SK-N-SH (cell line): ENCODE measurements at regions not wholly inside any gene's neighbourhood (a gene's known extent, or its start where the extent isn't known, plus 50 kb on each side); places are given as distances from the start of the nearest gene placed in this dataset.

Source experiments
- CTCF ChIA-PET: fragments of 300-600, 350-600 bp; formaldehyde crosslinking; extraction: SDS; loops from one replicate; lab custom pipeline; 2021; lab: Yijun Ruan, JAX
- POLR2A ChIA-PET: fragments of 350-600 bp; sonication (Branson Sonifier 250); formaldehyde crosslinking; extraction: SDS; loops from one replicate; lab custom pipeline; 2020; ENCODE audit warnings: antibody characterized with exemption, inconsistent platforms; lab: Yijun Ruan, JAX
- DNase-seq: peaks from one replicate; pipeline ENCODE4 v3.0.0; 2012
- H2AFZ ChIP-seq: fragments of 200-600 bp; sonication (generic); 2 replicates; pipeline ENCODE4 v1.8.1; 2016; ENCODE audit warnings: antibody characterized with exemption, mild to moderate bottlenecking, low read depth
- H3F3A ChIP-seq: fragments of 200-600 bp; sonication (generic); replicated peaks from 2 replicates; pipeline ENCODE3; 2016; ENCODE audit warnings: antibody characterized with exemption, mild to moderate bottlenecking; ENCODE audit not compliant: insufficient read depth
- H3K27ac ChIP-seq, 2 experiments: fragments of 200-500 bp in 1 of 2; fragments of 200-600 bp in 1 of 2; sonication (Bioruptor generic) in 1 of 2; sonication (generic), shearing (Covaris generic) in 1 of 2; 2 replicates each; pipeline versions ENCODE4 v1.5.1 to v1.6.1; 2014 to 2016; ENCODE audit warnings: low read depth in 2 of 2, inconsistent platforms in 1 of 2, low read length in 1 of 2, mild to moderate bottlenecking in 1 of 2, mixed read lengths in 1 of 2
- H3K27me3 ChIP-seq: fragments of 200-600 bp; sonication (generic), shearing (Covaris generic); 2 replicates; pipeline ENCODE4 v1.6.1; 2016; ENCODE audit warnings: mixed run types; ENCODE audit not compliant: insufficient read depth
- H3K36me3 ChIP-seq, 2 experiments: fragments of 200-500 bp in 1 of 2; fragments of 200-600 bp in 1 of 2; sonication (Bioruptor generic) in 1 of 2; sonication (generic) in 1 of 2; replicated peaks in 1 of 2; 2 replicates each; pipeline versions ENCODE3 to v1.5.1; 2014 to 2016; ENCODE audit warnings: low read length in 1 of 2, mild to moderate bottlenecking in 1 of 2; ENCODE audit not compliant: insufficient read depth in 2 of 2, control insufficient read depth in 1 of 2
- H3K4me1 ChIP-seq, 2 experiments: fragments of 200-500 bp in 1 of 2; fragments of 200-600 bp in 1 of 2; sonication (Bioruptor generic) in 1 of 2; sonication (generic), shearing (Covaris generic) in 1 of 2; 2 replicates each; pipeline versions ENCODE4 v1.5.1 to v1.6.1; 2014 to 2016; ENCODE audit warnings: low read depth in 1 of 2, low read length in 1 of 2, mixed run types in 1 of 2; ENCODE audit not compliant: insufficient read depth in 2 of 2, control insufficient read depth in 1 of 2
- H3K4me2 ChIP-seq: fragments of 200-600 bp; sonication (generic), shearing (Covaris generic); 2 replicates; pipeline ENCODE4 v1.6.1; 2017; ENCODE audit warnings: mixed run types
- H3K4me3 ChIP-seq, 2 experiments: fragments of 200-500 bp in 1 of 2; fragments of 200-600 bp in 1 of 2; sonication (Bioruptor generic) in 1 of 2; sonication (generic), shearing (Covaris generic) in 1 of 2; 2 replicates each; pipeline versions ENCODE4 v1.5.1 to v1.8.1; 2014 to 2016; ENCODE audit warnings: low read depth in 2 of 2, inconsistent platforms in 1 of 2, low read length in 1 of 2, mild to moderate bottlenecking in 1 of 2, mixed read lengths in 1 of 2, moderate library complexity in 1 of 2
- H3K79me2 ChIP-seq: fragments of 200-600 bp; sonication (generic); 2 replicates; pipeline ENCODE4 v1.8.1; 2017; ENCODE audit warnings: mild to moderate bottlenecking; ENCODE audit not compliant: insufficient read depth
- H3K9ac ChIP-seq: fragments of 200-600 bp; sonication (generic); 2 replicates; pipeline ENCODE4 v1.6.1; 2017; ENCODE audit warnings: mixed run types
- H3K9me2 ChIP-seq: fragments of 200-600 bp; sonication (generic); 2 replicates; pipeline ENCODE4 v1.6.1; 2017; ENCODE audit warnings: mixed run types
- H3K9me3 ChIP-seq: fragments of 200-600 bp; sonication (generic); 2 replicates; pipeline ENCODE4 v1.6.1; 2017; ENCODE audit warnings: mixed run types, mild to moderate bottlenecking, moderate library complexity
- H4K20me1 ChIP-seq: fragments of 200-600 bp; sonication (generic); 2 replicates; pipeline ENCODE4 v1.6.1; 2017; ENCODE audit warnings: mild to moderate bottlenecking, mixed run types; ENCODE audit not compliant: insufficient read depth
- CHD2 ChIP-seq: fragments of 150-350 bp; IDR thresholded peaks from 2 replicates; pipeline ENCODE4 v1.6.1; 2018; ENCODE audit warnings: low read length; ENCODE audit not compliant: partially characterized antibody
- EP300 ChIP-seq, 2 experiments: IDR thresholded peaks; 2 replicates each; pipeline versions ENCODE4 v1.4.0 to v1.6.1; 2012; ENCODE audit warnings: borderline replicate concordance in 1 of 2, low read depth in 1 of 2, low read length in 1 of 2
- FOXM1 ChIP-seq: IDR thresholded peaks from 2 replicates; pipeline ENCODE4 v1.4.0; 2012; ENCODE audit warnings: low read depth, mild to moderate bottlenecking
- GABPA ChIP-seq: IDR thresholded peaks from 2 replicates; pipeline ENCODE4 v1.4.0; 2012; ENCODE audit warnings: low read depth, mild to moderate bottlenecking
- GATA2 ChIP-seq: sonication (generic); formaldehyde crosslinking; IDR thresholded peaks from 2 replicates; pipeline ENCODE4 v1.5.0; 2020; ENCODE audit warnings: mild to moderate bottlenecking, missing genetic modification reagents
- MEF2A ChIP-seq: IDR thresholded peaks from 2 replicates; pipeline ENCODE4 v1.4.0; 2012; ENCODE audit warnings: low read depth, borderline replicate concordance
- MXI1 ChIP-seq: IDR thresholded peaks from 2 replicates; pipeline ENCODE4 v1.6.1; 2012; ENCODE audit warnings: mild to moderate bottlenecking, low read depth, low read length, improper control_type of control experiment
- NFIC ChIP-seq: IDR thresholded peaks from 2 replicates; pipeline ENCODE4 v1.4.0; 2012; ENCODE audit warnings: borderline replicate concordance
- NRF1 ChIP-seq: IDR thresholded peaks from 2 replicates; pipeline ENCODE4 v1.6.1; 2012; ENCODE audit warnings: low read depth, mild to moderate bottlenecking, low read length
- PBX3 ChIP-seq: IDR thresholded peaks from 2 replicates; pipeline ENCODE4; 2012
- POLR2AphosphoS5 ChIP-seq: IDR thresholded peaks from 2 replicates; pipeline ENCODE4 v1.6.1; 2012; ENCODE audit warnings: low read depth, low read length
- RCOR1 ChIP-seq: fragments of 150-350 bp; IDR thresholded peaks from 2 replicates; pipeline ENCODE4 v1.6.1; 2017; ENCODE audit warnings: antibody characterized with exemption, low read length
- REST ChIP-seq: IDR thresholded peaks from 2 replicates; pipeline ENCODE4 v1.6.1; 2012; ENCODE audit warnings: mild to moderate bottlenecking, low read depth, low read length, moderate library complexity
- SIN3A ChIP-seq: IDR thresholded peaks from 2 replicates; pipeline ENCODE4 v1.6.1; 2012; ENCODE audit warnings: low read depth, mild to moderate bottlenecking, low read length, moderate library complexity, borderline replicate concordance
- TAF1 ChIP-seq: IDR thresholded peaks from 2 replicates; pipeline ENCODE4 v1.6.1; 2012; ENCODE audit warnings: low read depth, mild to moderate bottlenecking, low read length, moderate library complexity, borderline replicate concordance
- TCF12 ChIP-seq: IDR thresholded peaks from 2 replicates; pipeline ENCODE4 v1.4.0; 2012
- YY1 ChIP-seq: IDR thresholded peaks from 2 replicates; pipeline ENCODE4 v1.4.0; 2012; ENCODE audit warnings: low read depth, mild to moderate bottlenecking
- WGBS: methylation state at CpG from one replicate; pipeline ENCODE4 v1.1.6; 2017; ENCODE audit warnings: low lambda C conversion rate; 5-methylcytosine and 5-hydroxymethylcytosine counted together
- TF ChIP-seq, protein P1 (sequence below): fragments of 200-600 bp; sonication (generic); IDR thresholded peaks from 2 replicates; pipeline ENCODE4 v1.6.1; 2017; ENCODE audit warnings: antibody characterized with exemption, mild to moderate bottlenecking, moderate library complexity
- TF ChIP-seq, protein P2 (sequence below): IDR thresholded peaks from 2 replicates; pipeline ENCODE4 v1.4.0; 2012; ENCODE audit warnings: low read depth
- TF ChIP-seq, protein P3 (sequence below): IDR thresholded peaks from 2 replicates; pipeline ENCODE4 v1.4.0; 2012; ENCODE audit warnings: low read depth, borderline replicate concordance
- TF ChIP-seq, protein P4 (sequence below): fragments of 150-350 bp; IDR thresholded peaks from 2 replicates; pipeline ENCODE4 v1.6.1; 2016; ENCODE audit warnings: mild to moderate bottlenecking, low read depth, low read length

- Histone ChIP-seq H3K27ac (peak overlapping the region in 1 of 2 experiments; percentile 73; a peak in 2 of 4 replicates), H3K9me3 (no peaks in the 10 kb centered on the region), H4K20me1 (no peaks in the 10 kb centered on the region), H3F3A (no peaks in the 10 kb centered on the region), H3K4me3 (peak overlapping the region; percentile 33 to 51; a peak in 3 of 4 replicates), H3K79me2 (no peaks in the 10 kb centered on the region), H3K36me3 (no peaks in the 10 kb centered on the region), H3K27me3 (no peaks in the 10 kb centered on the region), H3K4me2 (peak overlapping the region; percentile 60), H3K9ac (no peak overlapping the region), H3K4me1 (peaks cover 0 to 9% of the 10 kb centered on the region in 2 experiments; a peak in 1 of 4 replicates), H3K9me2 (no peaks in the 10 kb centered on the region), H2AFZ (peak overlapping the region; percentile 83; the same call in 1 of the 2 replicates)
- CTCF ChIA-PET = no interaction called here
- POLR2A ChIA-PET = no interaction called here
- WGBS = 40% methylated on average over 33 of the region's 36 CpGs
- peak; percentile 83 for DNase-seq
- TF ChIP-seq YY1 = no peak
- TF ChIP-seq, protein P1, sequence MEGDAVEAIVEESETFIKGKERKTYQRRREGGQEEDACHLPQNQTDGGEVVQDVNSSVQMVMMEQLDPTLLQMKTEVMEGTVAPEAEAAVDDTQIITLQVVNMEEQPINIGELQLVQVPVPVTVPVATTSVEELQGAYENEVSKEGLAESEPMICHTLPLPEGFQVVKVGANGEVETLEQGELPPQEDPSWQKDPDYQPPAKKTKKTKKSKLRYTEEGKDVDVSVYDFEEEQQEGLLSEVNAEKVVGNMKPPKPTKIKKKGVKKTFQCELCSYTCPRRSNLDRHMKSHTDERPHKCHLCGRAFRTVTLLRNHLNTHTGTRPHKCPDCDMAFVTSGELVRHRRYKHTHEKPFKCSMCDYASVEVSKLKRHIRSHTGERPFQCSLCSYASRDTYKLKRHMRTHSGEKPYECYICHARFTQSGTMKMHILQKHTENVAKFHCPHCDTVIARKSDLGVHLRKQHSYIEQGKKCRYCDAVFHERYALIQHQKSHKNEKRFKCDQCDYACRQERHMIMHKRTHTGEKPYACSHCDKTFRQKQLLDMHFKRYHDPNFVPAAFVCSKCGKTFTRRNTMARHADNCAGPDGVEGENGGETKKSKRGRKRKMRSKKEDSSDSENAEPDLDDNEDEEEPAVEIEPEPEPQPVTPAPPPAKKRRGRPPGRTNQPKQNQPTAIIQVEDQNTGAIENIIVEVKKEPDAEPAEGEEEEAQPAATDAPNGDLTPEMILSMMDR = no peak
- TF ChIP-seq, protein P2, sequence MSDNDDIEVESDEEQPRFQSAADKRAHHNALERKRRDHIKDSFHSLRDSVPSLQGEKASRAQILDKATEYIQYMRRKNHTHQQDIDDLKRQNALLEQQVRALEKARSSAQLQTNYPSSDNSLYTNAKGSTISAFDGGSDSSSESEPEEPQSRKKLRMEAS = 0 out of 2 replicates have a peak, but pooled peaks have one; percentile 8
- TF ChIP-seq PBX3 = no peak
- TF ChIP-seq GATA2 (CRISPR knock-in tag) = no peak
- no peak for TF ChIP-seq SIN3A
- no peak for TF ChIP-seq TAF1
- no peak for TF ChIP-seq MEF2A
- TF ChIP-seq, protein P3, sequence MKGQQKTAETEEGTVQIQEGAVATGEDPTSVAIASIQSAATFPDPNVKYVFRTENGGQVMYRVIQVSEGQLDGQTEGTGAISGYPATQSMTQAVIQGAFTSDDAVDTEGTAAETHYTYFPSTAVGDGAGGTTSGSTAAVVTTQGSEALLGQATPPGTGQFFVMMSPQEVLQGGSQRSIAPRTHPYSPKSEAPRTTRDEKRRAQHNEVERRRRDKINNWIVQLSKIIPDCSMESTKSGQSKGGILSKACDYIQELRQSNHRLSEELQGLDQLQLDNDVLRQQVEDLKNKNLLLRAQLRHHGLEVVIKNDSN = no peak
- peak; percentile 43; the same call in 1 of the 2 replicates for TF ChIP-seq NRF1
- TF ChIP-seq EP300 (IDR thresholded peaks at IDR 0.05; ENCODE audit: borderline replicate concordance in 1 of 2, low read depth in 1 of 2, low read length in 1 of 2) = no peak
- TF ChIP-seq, protein P4, sequence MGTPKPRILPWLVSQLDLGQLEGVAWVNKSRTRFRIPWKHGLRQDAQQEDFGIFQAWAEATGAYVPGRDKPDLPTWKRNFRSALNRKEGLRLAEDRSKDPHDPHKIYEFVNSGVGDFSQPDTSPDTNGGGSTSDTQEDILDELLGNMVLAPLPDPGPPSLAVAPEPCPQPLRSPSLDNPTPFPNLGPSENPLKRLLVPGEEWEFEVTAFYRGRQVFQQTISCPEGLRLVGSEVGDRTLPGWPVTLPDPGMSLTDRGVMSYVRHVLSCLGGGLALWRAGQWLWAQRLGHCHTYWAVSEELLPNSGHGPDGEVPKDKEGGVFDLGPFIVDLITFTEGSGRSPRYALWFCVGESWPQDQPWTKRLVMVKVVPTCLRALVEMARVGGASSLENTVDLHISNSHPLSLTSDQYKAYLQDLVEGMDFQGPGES = no peak
- TF ChIP-seq CHD2 = no peak
- TF ChIP-seq POLR2AphosphoS5 = peak; percentile 72
- TF ChIP-seq GABPA = no peak
- no peak for TF ChIP-seq NFIC
- no peak for TF ChIP-seq REST
- no peak for TF ChIP-seq MXI1
- no peak for TF ChIP-seq TCF12
- no peak for TF ChIP-seq FOXM1
- TF ChIP-seq RCOR1 = no peak
Observed at GRCh38 chr20:25750765-25751696, 54.4 kb upstream of the ZNF337 start.
